ENCODE measurements at regions not wholly inside any gene's neighbourhood (a gene's known extent, or its start where the extent isn't known, plus 50 kb on each side); places are given as distances from the start of the nearest gene placed in this dataset.

DNA sequence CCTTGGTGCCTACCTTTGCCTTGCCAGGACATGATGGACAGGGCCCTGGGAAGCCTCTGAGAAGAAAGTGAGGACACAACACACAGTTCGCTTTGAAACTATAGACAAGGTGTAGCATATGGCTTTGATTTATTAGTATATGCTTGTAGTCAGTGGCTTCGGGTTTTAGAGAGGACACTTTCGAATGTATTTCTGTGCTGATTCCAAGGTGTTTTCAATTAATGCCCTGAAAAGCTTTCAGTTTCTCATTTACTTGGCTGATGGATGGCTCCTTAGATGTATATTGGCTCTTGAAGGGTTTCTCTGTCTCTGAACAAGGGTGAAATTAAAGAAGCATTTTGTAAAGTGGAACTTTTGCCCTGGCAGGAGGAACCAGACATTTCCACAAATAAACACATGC is 106.9 kb downstream of the POSTN start:
- Histone ChIP-seq H3K9me3 (no peaks in the 10 kb centered on the region), H3K27ac (no peak overlapping the region), H3K4me1 (ENCODE audit: insufficient read depth) (no peaks in the 10 kb centered on the region), H3K27me3 (no peaks in the 10 kb centered on the region), H3K4me3 (no peak overlapping the region), H3K36me3 (no peaks in the 10 kb centered on the region)
- intact Hi-C loops (cut with DNase I), result no loop called here
- no peak for TF ChIP-seq EP300 (IDR thresholded peaks at IDR 0.05)
- TF ChIP-seq, protein P1, sequence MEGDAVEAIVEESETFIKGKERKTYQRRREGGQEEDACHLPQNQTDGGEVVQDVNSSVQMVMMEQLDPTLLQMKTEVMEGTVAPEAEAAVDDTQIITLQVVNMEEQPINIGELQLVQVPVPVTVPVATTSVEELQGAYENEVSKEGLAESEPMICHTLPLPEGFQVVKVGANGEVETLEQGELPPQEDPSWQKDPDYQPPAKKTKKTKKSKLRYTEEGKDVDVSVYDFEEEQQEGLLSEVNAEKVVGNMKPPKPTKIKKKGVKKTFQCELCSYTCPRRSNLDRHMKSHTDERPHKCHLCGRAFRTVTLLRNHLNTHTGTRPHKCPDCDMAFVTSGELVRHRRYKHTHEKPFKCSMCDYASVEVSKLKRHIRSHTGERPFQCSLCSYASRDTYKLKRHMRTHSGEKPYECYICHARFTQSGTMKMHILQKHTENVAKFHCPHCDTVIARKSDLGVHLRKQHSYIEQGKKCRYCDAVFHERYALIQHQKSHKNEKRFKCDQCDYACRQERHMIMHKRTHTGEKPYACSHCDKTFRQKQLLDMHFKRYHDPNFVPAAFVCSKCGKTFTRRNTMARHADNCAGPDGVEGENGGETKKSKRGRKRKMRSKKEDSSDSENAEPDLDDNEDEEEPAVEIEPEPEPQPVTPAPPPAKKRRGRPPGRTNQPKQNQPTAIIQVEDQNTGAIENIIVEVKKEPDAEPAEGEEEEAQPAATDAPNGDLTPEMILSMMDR (IDR thresholded peaks at IDR 0.05), result no peak
- TF ChIP-seq POLR2A (IDR thresholded peaks at IDR 0.05), result no peak
- DNase-seq, result no peak
- 90 to 95% (median 91%) methylated on average over 3 of the region's 3 CpGs for WGBS, 3 donors

DNA sequence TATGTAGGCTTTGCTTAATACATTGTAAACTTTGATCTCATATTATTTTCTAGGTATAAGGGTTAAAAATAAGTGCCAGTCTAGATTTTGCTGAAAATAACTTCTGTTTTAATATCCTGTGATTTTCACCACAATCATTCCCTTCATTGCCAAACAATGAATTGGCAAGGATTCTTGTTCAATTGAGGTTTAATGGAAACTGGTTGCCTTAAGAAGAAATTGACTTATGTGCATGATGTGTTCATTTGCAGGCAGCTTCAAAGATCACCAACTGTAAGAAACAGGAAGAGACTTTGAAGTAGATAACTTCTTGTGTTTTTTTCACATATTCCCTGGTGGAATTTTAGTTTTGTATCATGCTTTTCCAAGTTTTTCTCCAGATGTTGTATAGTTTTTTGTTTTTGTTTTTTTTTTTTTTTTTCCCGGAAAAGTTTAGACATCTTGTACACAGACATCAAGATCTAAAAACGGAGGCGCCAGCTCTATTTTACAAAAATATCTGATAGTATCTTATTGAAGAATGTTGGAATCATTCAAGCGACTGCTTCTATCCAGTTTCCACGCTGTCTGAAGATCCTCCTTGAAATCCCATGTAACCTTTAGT is 108.3 kb downstream of the POSTN start:
- DNase-seq, result no peak
- H3K4me1 ChIP-seq (ENCODE audit: insufficient read depth), result no peaks in the 10 kb centered on the region
- no peaks in the 10 kb centered on the region for H3K9me3 ChIP-seq
- H3K4me3 ChIP-seq, result no peak overlapping the region
- WGBS, 3 donors, result 56 to 84% (median 61%) methylated on average over 5 of the region's 5 CpGs
- no peak for TF ChIP-seq POLR2A (IDR thresholded peaks at IDR 0.05)
- no peak for TF ChIP-seq EP300 (IDR thresholded peaks at IDR 0.05)
- TF ChIP-seq, protein P1 (IDR thresholded peaks at IDR 0.05), result no peak
- H3K27me3 ChIP-seq, result no peaks in the 10 kb centered on the region
- no peaks in the 10 kb centered on the region for H3K36me3 ChIP-seq
- intact Hi-C loops (cut with DNase I), result no loop called here
- H3K27ac ChIP-seq, result no peak overlapping the region

DNA sequence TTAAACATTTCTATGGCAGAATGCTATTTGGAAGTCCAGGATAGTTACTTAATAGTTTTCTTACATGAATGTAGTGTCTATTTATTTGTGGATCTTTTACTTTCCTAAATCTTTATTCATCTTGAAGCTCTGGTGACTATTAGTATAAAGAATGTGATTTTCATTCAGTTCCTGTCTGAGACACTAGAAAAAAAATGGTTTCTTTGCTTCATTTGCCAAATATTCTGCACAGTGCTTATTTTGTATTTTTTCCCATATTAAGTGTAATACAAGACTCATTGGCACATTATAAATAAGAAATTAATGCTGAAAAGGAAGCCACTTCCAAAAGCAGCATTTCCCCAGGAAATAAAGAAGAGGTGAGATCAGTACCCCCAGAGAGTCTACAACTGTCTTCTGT is 109.8 kb downstream of the POSTN start:
- no peaks in the 10 kb centered on the region for H3K4me1 ChIP-seq (ENCODE audit: insufficient read depth)
- intact Hi-C loops (cut with DNase I), result loop anchor here in 1 of 4 donors (10.0 kb wide), 1 partner anchor 1054 kb away; the partner anchor contains the start of gene CCNA1
- H3K27me3 ChIP-seq, result no peaks in the 10 kb centered on the region
- H3K27ac ChIP-seq, result no peak overlapping the region
- H3K9me3 ChIP-seq, result no peaks in the 10 kb centered on the region
- TF ChIP-seq, protein P1 (IDR thresholded peaks at IDR 0.05), result no peak
- TF ChIP-seq POLR2A (IDR thresholded peaks at IDR 0.05), result no peak
- no peak for TF ChIP-seq EP300 (IDR thresholded peaks at IDR 0.05)
- no peak for DNase-seq
- H3K4me3 ChIP-seq, result no peak overlapping the region
- H3K36me3 ChIP-seq, result no peaks in the 10 kb centered on the region

DNA sequence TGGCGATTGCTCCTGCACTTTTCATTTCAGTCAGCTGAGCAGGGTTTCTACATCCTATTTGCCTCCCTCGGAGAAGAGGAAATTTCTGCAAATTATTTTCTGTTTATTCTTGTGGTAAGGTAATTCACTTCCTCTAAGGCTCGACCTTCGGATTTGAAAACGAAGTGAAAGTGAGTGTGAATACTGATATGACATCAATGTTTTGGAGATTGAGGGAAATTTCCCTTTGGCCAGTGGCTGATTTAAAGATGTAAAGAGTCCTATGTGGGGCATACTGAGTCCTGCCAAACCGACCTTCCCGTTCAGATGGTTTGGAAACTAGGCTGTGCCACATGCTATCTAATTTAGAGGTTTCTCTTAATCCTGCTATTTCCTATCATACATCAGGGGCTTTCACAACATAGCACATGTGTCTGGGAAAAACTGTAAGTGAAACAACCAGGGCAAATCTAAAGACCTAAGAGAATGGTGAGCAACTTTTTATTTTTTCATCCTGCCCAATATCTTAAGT is 112.3 kb downstream of the POSTN start:
- Histone ChIP-seq H3K9me3 (no peaks in the 10 kb centered on the region), H3K27me3 (no peaks in the 10 kb centered on the region), H3K4me1 (ENCODE audit: insufficient read depth) (peaks cover 3% of the 10 kb centered on the region), H3K27ac (no peak overlapping the region), H3K36me3 (no peaks in the 10 kb centered on the region), H3K4me3 (no peak overlapping the region)
- no peak for DNase-seq
- TF ChIP-seq POLR2A (IDR thresholded peaks at IDR 0.05) (no peak), EP300 (IDR thresholded peaks at IDR 0.05) (no peak)
- TF ChIP-seq, protein P1 (IDR thresholded peaks at IDR 0.05), result no peak
- intact Hi-C loops (cut with DNase I), result loop anchor here in 1 of 4 donors (10.0 kb wide), 1 partner anchor 1051 kb away; the partner anchor contains the start of gene CCNA1
- WGBS, 3 donors, result 55 to 64% (median 63%) methylated on average over 7 of the region's 7 CpGs
